ENCODE measurements at regions not wholly inside any gene's neighbourhood (a gene's known extent, or its start where the extent isn't known, plus 50 kb on each side); places are given as distances from the start of the nearest gene placed in this dataset.
"Not testable (repeated sequence)": the region's sequence is repeated elsewhere in the genome, so short reads cannot be mapped to it uniquely, and the experiment has no call there.

DNA sequence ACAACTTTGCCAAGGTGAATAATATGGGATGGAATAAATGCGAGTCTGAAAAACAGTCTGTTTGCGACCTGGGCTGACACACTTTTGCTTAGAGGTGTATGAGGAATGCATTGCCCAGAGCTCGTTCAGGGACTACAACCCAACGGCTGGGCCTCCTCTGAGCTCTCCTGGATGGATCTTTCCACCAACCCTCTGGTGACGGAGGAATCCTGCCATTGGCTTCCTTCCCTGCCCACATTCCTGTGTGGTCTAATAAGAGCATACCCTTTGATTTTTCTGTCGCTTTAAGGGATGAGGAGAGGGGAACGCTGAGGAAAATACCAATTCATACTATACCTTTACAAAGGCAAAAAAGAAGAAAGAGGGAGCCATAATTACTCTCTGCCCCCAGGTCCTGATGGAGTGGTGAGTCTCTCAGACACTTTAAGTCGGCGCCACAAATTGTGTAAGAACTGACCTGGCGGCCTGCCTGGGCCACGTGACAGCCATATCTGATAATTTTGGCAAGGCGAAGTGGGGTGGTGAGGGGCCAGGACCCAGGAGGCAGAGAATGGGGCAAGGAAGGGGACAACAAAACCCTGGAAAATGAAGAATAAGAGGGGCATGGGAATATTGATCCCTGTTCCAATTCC is 265.2 kb upstream of the MSX2 start:
- Histone ChIP-seq H3K36me3 (ENCODE audit: control insufficient read depth in 2 of 2, insufficient read depth in 2 of 2, low read length in 1 of 2) (no peaks in the 10 kb centered on the region), H3K27ac (ENCODE audit: low read depth in 1 of 2, low read length in 1 of 2) (no peak overlapping the region), H3K27me3 (ENCODE audit: control insufficient read depth in 2 of 2, insufficient read depth in 1 of 2, low read length in 1 of 2) (no peaks in the 10 kb centered on the region), H3K4me1 (ENCODE audit: control insufficient read depth in 2 of 2, insufficient read depth in 2 of 2, low read length in 2 of 2) (peaks cover 2 to 5% of the 10 kb centered on the region in 2 donors), H3K4me3 (ENCODE audit: low read length in 2 of 2) (no peak overlapping the region), H3K9me3 (ENCODE audit: control insufficient read depth in 2 of 2, insufficient read depth in 1 of 2, low read length in 1 of 2) (no peaks in the 10 kb centered on the region)
- WGBS: 88% methylated on average over 12 of the region's 12 CpGs
- DNase-seq (ENCODE audit: low read depth in 6 of 9, low spot score in 9 of 9): no peak

DNA sequence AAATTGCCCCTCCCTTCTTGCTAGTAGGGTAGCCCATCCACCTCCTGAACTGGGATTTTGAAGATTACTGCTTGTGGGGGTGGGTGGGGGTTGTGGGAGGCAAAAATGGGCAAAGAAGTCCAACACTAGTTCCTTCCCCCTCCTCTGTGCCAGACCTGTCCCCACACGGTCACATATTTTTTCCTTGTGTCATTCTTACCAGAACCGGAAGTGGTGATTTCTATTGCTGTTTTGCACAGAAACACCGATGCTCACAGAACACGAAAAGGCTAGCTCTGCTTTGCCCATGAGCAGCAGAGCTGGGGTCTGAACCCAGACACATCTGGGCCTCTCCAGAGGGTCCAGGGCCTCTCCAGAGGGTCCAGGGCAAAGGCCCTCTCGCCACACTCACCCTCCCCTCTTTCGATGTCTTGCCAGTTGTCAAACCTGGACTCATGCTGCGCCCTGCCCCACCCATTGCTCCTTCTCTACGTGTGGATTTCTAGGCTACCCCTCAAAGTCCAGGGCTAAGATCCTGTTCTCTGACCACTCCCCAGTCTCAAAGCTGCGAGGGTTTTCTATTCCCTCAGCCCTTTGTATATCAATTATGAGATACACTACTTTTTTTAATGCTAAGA is 264.4 kb upstream of the MSX2 start:
- Histone ChIP-seq H3K4me3 (ENCODE audit: low read length in 2 of 2) (no peak overlapping the region), H3K36me3 (ENCODE audit: control insufficient read depth in 2 of 2, insufficient read depth in 2 of 2, low read length in 1 of 2) (no peaks in the 10 kb centered on the region)
- 66% methylated on average over 9 of the region's 9 CpGs for WGBS

DNA sequence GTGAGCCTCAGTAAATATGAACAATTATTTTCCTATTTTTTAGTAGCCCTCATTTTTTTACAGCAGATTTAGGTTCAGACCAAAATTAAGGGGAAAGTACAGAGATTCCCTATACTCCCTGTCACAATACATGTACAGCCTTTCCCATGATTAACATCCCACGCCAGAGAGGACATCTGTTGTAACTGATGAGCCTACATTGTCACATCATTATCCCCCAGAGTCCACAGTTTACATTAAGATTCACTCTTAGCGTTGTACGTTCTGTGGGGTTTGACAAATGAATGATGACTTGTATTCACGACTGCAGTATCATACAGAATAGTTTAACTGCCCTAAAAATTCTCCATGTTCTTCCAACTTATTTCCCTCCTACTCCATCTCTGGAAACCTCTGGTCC is 262.3 kb upstream of the MSX2 start:
- Histone ChIP-seq H3K4me3 (ENCODE audit: low read length in 2 of 2) (no peak overlapping the region), H3K36me3 (ENCODE audit: control insufficient read depth in 2 of 2, insufficient read depth in 2 of 2, low read length in 1 of 2) (no peaks in the 10 kb centered on the region), H3K27ac (ENCODE audit: low read depth in 1 of 2, low read length in 1 of 2) (no peak overlapping the region), H3K9me3 (ENCODE audit: control insufficient read depth in 2 of 2, insufficient read depth in 1 of 2, low read length in 1 of 2) (no peaks in the 10 kb centered on the region), H3K27me3 (ENCODE audit: control insufficient read depth in 2 of 2, insufficient read depth in 1 of 2, low read length in 1 of 2) (no peaks in the 10 kb centered on the region), H3K4me1 (ENCODE audit: control insufficient read depth in 2 of 2, insufficient read depth in 2 of 2, low read length in 2 of 2) (no peaks in the 10 kb centered on the region)
- 88% methylated on average over 4 of the region's 4 CpGs for WGBS
- no peak for DNase-seq (ENCODE audit: low read depth in 6 of 9, low spot score in 9 of 9)

More for the DNA sequence above, 264.4 kb upstream of the MSX2 start:
- Histone ChIP-seq H3K27ac (ENCODE audit: low read depth in 1 of 2, low read length in 1 of 2) (no peak overlapping the region), H3K9me3 (ENCODE audit: control insufficient read depth in 2 of 2, insufficient read depth in 1 of 2, low read length in 1 of 2) (no peaks in the 10 kb centered on the region), H3K4me1 (ENCODE audit: control insufficient read depth in 2 of 2, insufficient read depth in 2 of 2, low read length in 2 of 2) (peaks cover 0 to 3% of the 10 kb centered on the region in 2 donors), H3K27me3 (ENCODE audit: control insufficient read depth in 2 of 2, insufficient read depth in 1 of 2, low read length in 1 of 2) (no peaks in the 10 kb centered on the region)
- DNase-seq (ENCODE audit: low read depth in 6 of 9, low spot score in 9 of 9): no peak

DNA sequence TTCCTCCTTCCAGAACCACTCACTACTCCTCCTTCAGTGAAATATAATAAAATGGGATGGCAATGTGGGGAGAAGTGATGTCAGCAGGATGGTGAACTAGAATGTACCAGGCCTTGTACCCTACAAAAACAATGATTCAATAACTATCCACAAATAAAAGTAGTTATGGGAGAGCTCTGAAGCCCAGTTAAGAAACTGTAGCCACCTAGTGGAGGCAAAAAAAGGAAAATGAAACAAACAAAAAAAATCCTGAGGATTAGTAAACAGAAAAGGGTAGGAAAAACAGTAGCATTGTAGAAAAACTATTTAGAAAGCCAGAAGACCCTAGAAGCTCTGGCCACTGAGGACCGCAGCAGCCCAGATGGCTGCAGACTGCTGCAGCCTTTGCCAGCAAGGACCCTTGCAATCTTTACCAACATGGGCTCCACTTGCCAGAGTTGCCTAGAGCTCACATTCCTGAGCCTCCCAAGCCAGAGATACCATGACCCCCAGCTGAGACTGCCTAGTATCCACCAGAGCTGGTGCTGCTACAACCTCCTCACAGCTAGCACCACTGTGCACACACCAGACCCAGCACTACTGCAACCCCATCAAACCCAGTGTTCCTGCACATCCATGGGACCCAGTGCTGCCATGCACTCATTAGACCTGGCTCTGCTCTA is 259.7 kb upstream of the MSX2 start:
- H3K36me3 ChIP-seq (ENCODE audit: control insufficient read depth in 2 of 2, insufficient read depth in 2 of 2, low read length in 1 of 2): no peaks in the 10 kb centered on the region
- no peak overlapping the region for H3K4me3 ChIP-seq (ENCODE audit: low read length in 2 of 2)
- H3K27me3 ChIP-seq (ENCODE audit: control insufficient read depth in 2 of 2, insufficient read depth in 1 of 2, low read length in 1 of 2): no peaks in the 10 kb centered on the region
- no peak overlapping the region for H3K27ac ChIP-seq (ENCODE audit: low read depth in 1 of 2, low read length in 1 of 2)
- H3K4me1 ChIP-seq (ENCODE audit: control insufficient read depth in 2 of 2, insufficient read depth in 2 of 2, low read length in 2 of 2): no peaks in the 10 kb centered on the region
- WGBS: 95% methylated on average over 1 of the region's 1 CpG
- no peaks in the 10 kb centered on the region for H3K9me3 ChIP-seq (ENCODE audit: control insufficient read depth in 2 of 2, insufficient read depth in 1 of 2, low read length in 1 of 2)
- no peak for DNase-seq (ENCODE audit: low read depth in 6 of 9, low spot score in 9 of 9)

DNA sequence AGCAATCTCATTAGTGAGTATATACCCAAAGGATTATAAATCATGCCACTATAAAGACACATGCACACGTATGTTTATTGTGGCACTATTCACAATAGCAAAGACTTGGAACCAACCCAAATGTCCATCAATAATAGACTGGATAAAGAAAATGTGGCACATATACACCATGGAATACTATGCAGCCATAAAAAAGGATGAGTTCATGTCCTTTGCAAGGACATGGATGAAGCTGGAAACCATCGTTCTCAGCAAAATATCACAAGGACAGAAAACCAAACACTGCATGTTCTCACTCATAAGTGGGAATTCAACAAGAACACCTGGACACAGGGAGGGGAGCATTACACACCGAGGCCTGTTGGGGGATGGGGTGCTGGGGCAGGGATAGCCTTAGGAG is 252.9 kb upstream of the MSX2 start:
- H3K27me3 ChIP-seq (ENCODE audit: control insufficient read depth in 2 of 2, insufficient read depth in 1 of 2, low read length in 1 of 2); H3K4me3 ChIP-seq (ENCODE audit: low read length in 2 of 2); DNase-seq (ENCODE audit: low read depth in 6 of 9, low spot score in 9 of 9); H3K4me1 ChIP-seq (ENCODE audit: control insufficient read depth in 2 of 2, insufficient read depth in 2 of 2, low read length in 2 of 2); H3K9me3 ChIP-seq (ENCODE audit: control insufficient read depth in 2 of 2, insufficient read depth in 1 of 2, low read length in 1 of 2); H3K27ac ChIP-seq (ENCODE audit: low read depth in 1 of 2, low read length in 1 of 2); H3K36me3 ChIP-seq (ENCODE audit: control insufficient read depth in 2 of 2, insufficient read depth in 2 of 2, low read length in 1 of 2): not testable (repeated sequence)
- WGBS: 96% methylated on average over 3 of the region's 3 CpGs

DNA sequence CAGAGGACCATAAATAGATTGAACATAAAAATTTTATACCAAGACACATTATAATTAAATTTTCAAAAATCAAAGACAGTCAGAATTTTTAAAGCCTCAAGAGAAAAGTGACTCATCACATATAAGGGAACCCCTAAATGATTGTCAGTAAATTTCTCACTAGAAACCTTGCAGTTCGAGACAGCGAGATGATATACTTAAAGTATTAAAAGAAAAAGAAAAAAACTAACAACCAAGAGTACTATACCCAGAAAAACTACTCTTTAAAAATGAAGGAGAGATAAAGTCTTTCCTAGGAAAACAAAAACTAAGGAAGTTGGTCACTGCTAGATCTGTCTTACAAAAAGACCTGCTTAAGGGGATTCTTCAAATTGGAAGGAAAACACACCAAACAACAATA is 251.4 kb upstream of the MSX2 start:
- no peak overlapping the region for H3K4me3 ChIP-seq (ENCODE audit: low read length in 2 of 2)
- no peaks in the 10 kb centered on the region for H3K9me3 ChIP-seq (ENCODE audit: control insufficient read depth in 2 of 2, insufficient read depth in 1 of 2, low read length in 1 of 2)
- H3K27me3 ChIP-seq (ENCODE audit: control insufficient read depth in 2 of 2, insufficient read depth in 1 of 2, low read length in 1 of 2): no peaks in the 10 kb centered on the region
- no peak for DNase-seq (ENCODE audit: low read depth in 6 of 9, low spot score in 9 of 9)
- no peaks in the 10 kb centered on the region for H3K4me1 ChIP-seq (ENCODE audit: control insufficient read depth in 2 of 2, insufficient read depth in 2 of 2, low read length in 2 of 2)
- WGBS: 98% methylated on average over 2 of the region's 2 CpGs
- no peak overlapping the region for H3K27ac ChIP-seq (ENCODE audit: low read depth in 1 of 2, low read length in 1 of 2)
- H3K36me3 ChIP-seq (ENCODE audit: control insufficient read depth in 2 of 2, insufficient read depth in 2 of 2, low read length in 1 of 2): no peaks in the 10 kb centered on the region

DNA sequence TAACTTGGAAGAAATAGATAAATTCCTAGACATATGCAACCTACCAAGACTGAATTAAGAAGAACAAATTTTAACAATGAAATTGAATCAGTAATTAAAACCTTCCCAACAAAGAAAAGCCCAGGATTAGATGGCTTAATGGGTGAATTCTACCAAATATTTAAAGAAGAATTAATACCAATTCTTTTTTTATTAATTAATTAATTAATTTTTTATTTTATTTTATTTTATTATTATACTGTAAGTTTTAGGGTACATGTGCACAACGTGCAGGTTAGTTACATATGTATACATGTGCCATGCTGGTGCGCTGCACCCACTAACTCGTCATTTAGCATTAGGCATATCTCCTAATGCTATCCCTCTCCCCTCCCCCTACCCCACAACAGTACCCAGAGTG is 248.4 kb upstream of the MSX2 start:
- H3K4me3 ChIP-seq (ENCODE audit: low read length in 2 of 2); H3K36me3 ChIP-seq (ENCODE audit: control insufficient read depth in 2 of 2, insufficient read depth in 2 of 2, low read length in 1 of 2); H3K27me3 ChIP-seq (ENCODE audit: control insufficient read depth in 2 of 2, insufficient read depth in 1 of 2, low read length in 1 of 2); H3K27ac ChIP-seq (ENCODE audit: low read depth in 1 of 2, low read length in 1 of 2); DNase-seq (ENCODE audit: low read depth in 6 of 9, low spot score in 9 of 9); H3K4me1 ChIP-seq (ENCODE audit: control insufficient read depth in 2 of 2, insufficient read depth in 2 of 2, low read length in 2 of 2); H3K9me3 ChIP-seq (ENCODE audit: control insufficient read depth in 2 of 2, insufficient read depth in 1 of 2, low read length in 1 of 2): not testable (repeated sequence)
- WGBS: 98% methylated on average over 3 of the region's 3 CpGs

DNA sequence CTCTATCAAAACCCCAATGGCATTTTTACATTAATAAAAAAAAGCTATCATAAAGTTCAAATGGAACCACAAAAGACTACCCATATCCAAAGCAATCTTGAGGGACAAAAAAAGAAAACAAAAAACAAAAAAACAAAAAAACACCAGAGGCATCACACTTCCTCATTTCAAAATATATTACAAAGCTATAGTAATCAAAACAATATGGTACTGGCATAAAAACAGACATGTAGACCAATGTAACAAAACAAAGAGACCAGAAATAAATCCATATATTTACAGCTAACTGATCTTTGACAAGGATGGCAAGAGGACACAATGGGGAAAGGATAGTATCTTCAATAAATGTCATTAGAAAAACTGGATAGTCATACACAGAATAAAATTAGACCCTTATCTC is 245.1 kb upstream of the MSX2 start:
- Histone ChIP-seq H3K9me3 (ENCODE audit: control insufficient read depth in 2 of 2, insufficient read depth in 1 of 2, low read length in 1 of 2) (no peaks in the 10 kb centered on the region), H3K27me3 (ENCODE audit: control insufficient read depth in 2 of 2, insufficient read depth in 1 of 2, low read length in 1 of 2) (no peaks in the 10 kb centered on the region), H3K36me3 (ENCODE audit: control insufficient read depth in 2 of 2, insufficient read depth in 2 of 2, low read length in 1 of 2) (no peaks in the 10 kb centered on the region), H3K4me3 (ENCODE audit: low read length in 2 of 2) (no peak overlapping the region), H3K4me1 (ENCODE audit: control insufficient read depth in 2 of 2, insufficient read depth in 2 of 2, low read length in 2 of 2) (no peaks in the 10 kb centered on the region), H3K27ac (ENCODE audit: low read depth in 1 of 2, low read length in 1 of 2) (no peak overlapping the region)
- no peak for DNase-seq (ENCODE audit: low read depth in 6 of 9, low spot score in 9 of 9)

DNA sequence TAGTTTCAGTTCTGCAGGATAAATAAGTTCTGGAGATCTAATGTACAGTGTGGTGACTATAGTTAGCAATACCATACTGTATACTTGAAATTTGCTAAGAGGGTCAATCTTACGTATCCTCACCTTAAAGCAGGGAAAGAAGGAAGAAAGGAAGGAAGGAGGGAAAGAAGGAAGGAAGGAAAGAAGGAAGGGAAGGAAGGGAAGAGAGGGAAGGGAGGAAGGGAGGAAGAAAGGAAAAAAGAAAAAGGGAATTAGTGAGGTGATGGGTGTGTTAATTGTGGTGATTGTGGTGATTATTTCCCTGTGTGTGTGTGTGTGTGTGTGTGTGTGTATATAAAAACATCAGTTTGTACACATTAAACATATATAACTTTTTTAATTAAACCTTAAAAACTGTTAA is 242.6 kb upstream of the MSX2 start:
- DNase-seq (ENCODE audit: low read depth in 6 of 9, low spot score in 9 of 9): no peak
- no peaks in the 10 kb centered on the region for H3K36me3 ChIP-seq (ENCODE audit: control insufficient read depth in 2 of 2, insufficient read depth in 2 of 2, low read length in 1 of 2)
- H3K4me3 ChIP-seq (ENCODE audit: low read length in 2 of 2): no peak overlapping the region
- H3K9me3 ChIP-seq (ENCODE audit: control insufficient read depth in 2 of 2, insufficient read depth in 1 of 2, low read length in 1 of 2): no peaks in the 10 kb centered on the region
- no peaks in the 10 kb centered on the region for H3K27me3 ChIP-seq (ENCODE audit: control insufficient read depth in 2 of 2, insufficient read depth in 1 of 2, low read length in 1 of 2)
- H3K4me1 ChIP-seq (ENCODE audit: control insufficient read depth in 2 of 2, insufficient read depth in 2 of 2, low read length in 2 of 2): no peaks in the 10 kb centered on the region
- WGBS: 93% methylated on average over 1 of the region's 1 CpG
- H3K27ac ChIP-seq (ENCODE audit: low read depth in 1 of 2, low read length in 1 of 2): no peak overlapping the region

Data from thymus (tissue), 11 donors.